CD4-positive, alpha-beta memory T cell (primary cell): ENCODE measurements at regions not wholly inside any gene's neighbourhood (a gene's known extent, or its start where the extent isn't known, plus 50 kb on each side); places are given as distances from the start of the nearest gene placed in this dataset.
"Not testable (repeated sequence)": the region's sequence is repeated elsewhere in the genome, so short reads cannot be mapped to it uniquely, and the experiment has no call there.

ENCODE experiments used
- CTCF ChIA-PET: fragments of 350-600 bp; sonication (Branson Sonifier 250); formaldehyde crosslinking; loops from one replicate; lab custom pipeline; 2021; ENCODE audit warnings: inconsistent platforms; ENCODE audit not compliant: partially characterized antibody; lab: Charles Lee
- POLR2A ChIA-PET: fragments of 350-600 bp; sonication (Branson Sonifier 250); formaldehyde crosslinking; loops from one replicate; lab custom pipeline; 2021; ENCODE audit not compliant: partially characterized antibody; lab: Charles Lee
- DNase-seq, 5 donors: peaks; one replicate each; pipeline versions ENCODE4 v3.0.0 to v3.0.0-alpha.2; 2020 to 2022; ENCODE audit warnings: mixed read lengths in 1 of 5
- H3K27ac ChIP-seq: one replicate; pipeline ENCODE4 v1.7.0; 2013; ENCODE audit warnings: low read depth, low read length
- H3K27me3 ChIP-seq: 2 replicates; pipeline ENCODE4 v1.7.0; 2013; ENCODE audit warnings: mild to moderate bottlenecking, low read length, moderate library complexity; ENCODE audit not compliant: insufficient read depth
- H3K36me3 ChIP-seq: 2 replicates; pipeline ENCODE4 v1.7.0; 2013; ENCODE audit warnings: mild to moderate bottlenecking, low read length, moderate library complexity; ENCODE audit not compliant: insufficient read depth
- H3K4me1 ChIP-seq: 2 replicates; pipeline ENCODE4 v1.7.0; 2013; ENCODE audit warnings: mild to moderate bottlenecking, low read length, moderate library complexity; ENCODE audit not compliant: insufficient read depth
- H3K4me3 ChIP-seq, 2 donors: one replicate each; pipeline ENCODE4 v1.7.0; 2013; ENCODE audit warnings: low read length in 2 of 2, mild to moderate bottlenecking in 1 of 2
- H3K9me3 ChIP-seq, 2 donors: one replicate each; pipeline ENCODE4 v1.7.0; 2013; ENCODE audit warnings: low read length in 2 of 2, control low read depth in 1 of 2; ENCODE audit not compliant: control insufficient read depth in 1 of 2
- H3K27ac Mint-ChIP-seq, 7 donors: one replicate each; pipeline ENCODE4 v1.8.0; 2020 to 2021; ENCODE audit warnings: mixed read lengths in 7 of 7, mild to moderate bottlenecking in 6 of 7, inconsistent platforms in 3 of 7, moderate library complexity in 3 of 7
- H3K27me3 Mint-ChIP-seq, 2 donors: one replicate each; pipeline ENCODE4 v1.8.0; 2020 to 2021; ENCODE audit warnings: mixed read lengths in 2 of 2
- H3K36me3 Mint-ChIP-seq, 2 donors: one replicate each; pipeline ENCODE4 v1.8.0; 2020 to 2021; ENCODE audit warnings: mixed read lengths in 2 of 2, inconsistent platforms in 1 of 2, mild to moderate bottlenecking in 1 of 2
- H3K4me1 Mint-ChIP-seq, 4 donors: one replicate each; pipeline ENCODE4 v1.8.0; 2020 to 2021; ENCODE audit warnings: mixed read lengths in 4 of 4, mild to moderate bottlenecking in 1 of 4
- H3K4me3 Mint-ChIP-seq, 8 donors: one replicate each; pipeline ENCODE4 v1.8.0; 2020 to 2021; ENCODE audit warnings: mixed read lengths in 8 of 8, mild to moderate bottlenecking in 7 of 8, moderate library complexity in 6 of 8, inconsistent platforms in 3 of 8
- H3K9me3 Mint-ChIP-seq, 8 donors: one replicate each; pipeline ENCODE4 v1.8.0; 2020 to 2021; ENCODE audit warnings: mixed read lengths in 8 of 8, mild to moderate bottlenecking in 5 of 8, inconsistent platforms in 3 of 8, moderate library complexity in 1 of 8
- intact Hi-C: fragments of 100-400 bp; cut with micrococcal nuclease; formaldehyde crosslinking; loops from one replicate; pipeline ENCODE4 v1.15.1; 2023

- Histone ChIP-seq H3K27ac (no peak overlapping the region), H3K27me3 (no peaks in the 10 kb centered on the region), H3K9me3 (no peaks in the 10 kb centered on the region), H3K4me1 (no peaks in the 10 kb centered on the region), H3K36me3 (no peaks in the 10 kb centered on the region), H3K4me3 (no peak overlapping the region)
- intact Hi-C loops: no loop called here
- ChIA-PET CTCF (no interaction called here), POLR2A (no interaction called here)
- no peak for DNase-seq
- Mint-ChIP-seq H3K27ac (no peak overlapping the region), H3K9me3 (peaks cover 0 to 8% (median 3%) of the 10 kb centered on the region in 8 donors), H3K36me3 (no peaks in the 10 kb centered on the region), H3K27me3 (no peaks in the 10 kb centered on the region), H3K4me3 (no peak overlapping the region), H3K4me1 (no peaks in the 10 kb centered on the region)
These were observed 316.2 kb downstream of the COL12A1 start for GRCh38 chr6:74889635-74890034.

DNA sequence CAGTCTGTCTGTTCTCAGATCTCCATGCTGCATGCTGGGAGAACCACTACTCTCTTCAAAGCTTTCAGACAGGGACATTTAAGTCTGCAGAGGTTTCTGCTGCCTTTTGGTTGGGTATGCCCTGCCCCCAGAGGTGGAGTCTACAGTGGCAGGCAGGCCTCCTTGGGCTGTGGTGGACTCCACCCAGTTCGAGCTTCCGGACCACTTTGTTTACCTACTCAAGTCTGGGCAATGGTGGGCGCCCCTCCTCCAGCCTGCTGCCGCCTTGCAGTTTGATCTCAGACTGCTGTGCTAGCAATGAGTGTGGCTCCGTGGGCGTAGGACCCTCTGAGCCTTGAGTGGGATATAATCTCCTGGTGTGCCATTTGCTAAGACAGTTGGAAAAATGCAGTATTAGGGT lies 317.1 kb downstream of the COL12A1 start:
- POLR2A ChIA-PET, H3K9me3 Mint-ChIP-seq, H3K4me3 Mint-ChIP-seq, CTCF ChIA-PET, H3K36me3 ChIP-seq, H3K36me3 Mint-ChIP-seq, H3K4me3 ChIP-seq, H3K4me1 Mint-ChIP-seq, H3K27ac Mint-ChIP-seq, H3K4me1 ChIP-seq, intact Hi-C loops, DNase-seq, H3K27ac ChIP-seq, H3K27me3 Mint-ChIP-seq, H3K9me3 ChIP-seq, H3K27me3 ChIP-seq: not testable (repeated sequence)

GRCh38 chr6:74879976-74880375 lies 325.9 kb downstream of the COL12A1 start:
- Histone ChIP-seq H3K36me3 (no peaks in the 10 kb centered on the region), H3K4me1 (no peaks in the 10 kb centered on the region), H3K27ac (no peak overlapping the region), H3K9me3 (no peaks in the 10 kb centered on the region), H3K27me3 (no peaks in the 10 kb centered on the region), H3K4me3 (no peak overlapping the region)
- Mint-ChIP-seq H3K27me3 (no peaks in the 10 kb centered on the region), H3K36me3 (no peaks in the 10 kb centered on the region), H3K4me1 (no peaks in the 10 kb centered on the region), H3K27ac (no peak overlapping the region), H3K9me3 (peaks cover 0 to 14% (median 4%) of the 10 kb centered on the region in 8 donors), H3K4me3 (no peak overlapping the region)
- intact Hi-C loops: no loop called here
- POLR2A ChIA-PET: no interaction called here
- no peak for DNase-seq
- CTCF ChIA-PET: no interaction called here

GRCh38 chr6:74879234-74879633 lies 326.6 kb downstream of the COL12A1 start:
- Mint-ChIP-seq H3K36me3 (no peaks in the 10 kb centered on the region), H3K9me3 (peaks cover 0 to 15% (median 4%) of the 10 kb centered on the region in 8 donors), H3K27ac (no peak overlapping the region), H3K27me3 (no peaks in the 10 kb centered on the region), H3K4me3 (no peak overlapping the region), H3K4me1 (no peaks in the 10 kb centered on the region)
- no peaks in the 10 kb centered on the region for H3K9me3 ChIP-seq
- no peaks in the 10 kb centered on the region for H3K27me3 ChIP-seq
- no peak for DNase-seq
- POLR2A ChIA-PET: no interaction called here
- H3K36me3 ChIP-seq: no peaks in the 10 kb centered on the region
- H3K27ac ChIP-seq: no peak overlapping the region
- H3K4me1 ChIP-seq: no peaks in the 10 kb centered on the region
- H3K4me3 ChIP-seq: no peak overlapping the region
- CTCF ChIA-PET: no interaction called here
- intact Hi-C loops: no loop called here

GRCh38 chr6:74875193-74875592 lies 330.7 kb downstream of the COL12A1 start:
- Histone ChIP-seq H3K4me1 (no peaks in the 10 kb centered on the region), H3K27me3 (no peaks in the 10 kb centered on the region), H3K9me3 (no peaks in the 10 kb centered on the region), H3K4me3 (no peak overlapping the region), H3K27ac (no peak overlapping the region), H3K36me3 (no peaks in the 10 kb centered on the region)
- intact Hi-C loops: no loop called here
- Mint-ChIP-seq H3K27me3 (no peaks in the 10 kb centered on the region), H3K36me3 (no peaks in the 10 kb centered on the region), H3K27ac (no peak overlapping the region), H3K4me1 (no peaks in the 10 kb centered on the region), H3K9me3 (peaks cover 0 to 30% (median 5%) of the 10 kb centered on the region in 8 donors), H3K4me3 (no peak overlapping the region)
- ChIA-PET POLR2A (no interaction called here), CTCF (no interaction called here)
- DNase-seq: no peak

DNA sequence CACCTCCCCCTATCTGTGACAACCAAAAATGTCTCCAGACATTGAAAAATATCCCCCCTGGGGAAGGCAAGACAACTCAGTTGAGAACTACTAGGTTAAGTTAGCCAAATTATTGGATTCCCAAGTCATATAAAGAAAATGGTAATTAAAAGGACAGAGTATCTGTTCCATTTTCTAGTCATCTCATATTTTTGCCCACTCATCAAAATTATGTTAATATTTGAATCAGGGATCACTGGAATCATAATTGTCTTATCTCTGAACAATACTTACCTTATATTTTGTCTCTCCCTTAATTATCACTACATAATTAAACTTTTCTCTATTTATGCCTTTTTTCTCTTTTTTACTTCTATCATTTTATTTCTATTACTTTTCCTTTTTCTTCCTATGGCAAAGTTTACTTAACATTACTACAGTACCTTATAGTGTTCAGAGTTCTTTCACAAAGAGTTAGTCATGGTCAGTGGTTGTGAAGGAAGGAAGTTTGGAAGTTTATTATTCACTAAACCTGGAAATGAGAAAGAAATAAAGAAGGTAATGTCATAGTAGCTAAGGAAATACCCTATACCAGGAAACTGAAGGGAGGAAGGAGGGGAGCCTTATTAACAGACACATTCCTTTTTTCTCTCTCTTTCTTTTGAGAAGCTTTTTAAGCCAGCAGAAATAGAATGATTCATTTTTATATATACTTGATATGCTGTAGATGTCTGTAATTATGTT lies 332.9 kb downstream of the COL12A1 start:
- Mint-ChIP-seq H3K27me3 (no peaks in the 10 kb centered on the region), H3K4me1 (no peaks in the 10 kb centered on the region), H3K27ac (no peak overlapping the region), H3K9me3 (peaks cover 0 to 31% (median 4%) of the 10 kb centered on the region in 8 donors), H3K36me3 (no peaks in the 10 kb centered on the region), H3K4me3 (no peak overlapping the region)
- Histone ChIP-seq H3K9me3 (no peaks in the 10 kb centered on the region), H3K36me3 (no peaks in the 10 kb centered on the region), H3K27ac (no peak overlapping the region), H3K4me1 (no peaks in the 10 kb centered on the region), H3K4me3 (no peak overlapping the region), H3K27me3 (no peaks in the 10 kb centered on the region)
- POLR2A ChIA-PET: no interaction called here
- CTCF ChIA-PET: no interaction called here
- no peak for DNase-seq
- intact Hi-C loops: no loop called here

GRCh38 chr6:74871757-74872156 lies 334.1 kb downstream of the COL12A1 start:
- H3K36me3 Mint-ChIP-seq: no peaks in the 10 kb centered on the region
- Histone ChIP-seq H3K27ac (no peak overlapping the region), H3K36me3 (no peaks in the 10 kb centered on the region), H3K4me3 (no peak overlapping the region), H3K27me3 (no peaks in the 10 kb centered on the region), H3K9me3 (no peaks in the 10 kb centered on the region), H3K4me1 (no peaks in the 10 kb centered on the region)
- no peaks in the 10 kb centered on the region for H3K4me1 Mint-ChIP-seq
- POLR2A ChIA-PET: no interaction called here
- H3K9me3 Mint-ChIP-seq: peaks cover 0 to 31% (median 5%) of the 10 kb centered on the region in 8 donors
- no peak for DNase-seq
- intact Hi-C loops: no loop called here
- H3K27ac Mint-ChIP-seq: no peak overlapping the region
- H3K27me3 Mint-ChIP-seq: no peaks in the 10 kb centered on the region
- no peak overlapping the region for H3K4me3 Mint-ChIP-seq
- CTCF ChIA-PET: no interaction called here
